Prostate gland (tissue), 2 donors: ENCODE measurements at regions not wholly inside any gene's neighbourhood (a gene's known extent, or its start where the extent isn't known, plus 50 kb on each side); places are given as distances from the start of the nearest gene placed in this dataset.

Experiments
- CTCF ChIP-seq, 4 experiments: fragments of 200-600 bp in 2 of 4; fragments of 450-650 bp in 2 of 4; sonication (generic) in 2 of 4; IDR thresholded peaks; 1 replicate in 3 of 4; 2 replicates in 1 of 4; pipeline ENCODE4 v1.5.1; 2016 to 2019; ENCODE audit warnings: antibody characterized with exemption in 4 of 4, mild to moderate bottlenecking in 2 of 4, moderate library complexity in 2 of 4
- POLR2A ChIP-seq: fragments of 450-650 bp; IDR thresholded peaks from one replicate; pipeline ENCODE4 v1.6.1; 2016; ENCODE audit warnings: antibody characterized with exemption, mild to moderate bottlenecking
- POLR2AphosphoS5 ChIP-seq: sonication (generic); formaldehyde crosslinking; IDR thresholded peaks from one replicate; pipeline ENCODE4 v1.6.1; 2017; ENCODE audit warnings: antibody characterized with exemption

DNA sequence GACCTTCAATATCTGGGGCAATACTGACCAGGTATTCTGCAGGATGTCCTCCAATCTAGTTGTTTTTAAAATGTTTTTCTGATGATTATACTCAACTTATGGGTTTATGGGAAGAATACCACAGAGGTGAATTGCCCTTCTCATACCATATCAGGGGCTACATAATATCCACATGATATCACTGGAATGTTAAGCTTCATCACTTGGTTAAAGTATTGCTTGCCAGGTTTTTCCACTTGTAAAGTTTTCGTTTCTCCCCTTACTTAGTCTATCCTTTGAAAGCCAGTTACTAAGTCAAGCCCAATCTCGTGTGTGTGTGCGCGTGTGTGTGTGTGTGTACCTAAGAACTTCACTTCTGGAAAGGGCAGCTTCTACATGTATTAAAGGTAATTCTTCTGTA lies 980.9 kb upstream of the FBXO33 start:
- TF ChIP-seq CTCF (IDR thresholded peaks at IDR 0.05), result no peak
- no peak for TF ChIP-seq POLR2A
- no peak for TF ChIP-seq POLR2AphosphoS5
